ENCODE measurements at regions not wholly inside any gene's neighbourhood (a gene's known extent, or its start where the extent isn't known, plus 50 kb on each side); places are given as distances from the start of the nearest gene placed in this dataset.

DNA sequence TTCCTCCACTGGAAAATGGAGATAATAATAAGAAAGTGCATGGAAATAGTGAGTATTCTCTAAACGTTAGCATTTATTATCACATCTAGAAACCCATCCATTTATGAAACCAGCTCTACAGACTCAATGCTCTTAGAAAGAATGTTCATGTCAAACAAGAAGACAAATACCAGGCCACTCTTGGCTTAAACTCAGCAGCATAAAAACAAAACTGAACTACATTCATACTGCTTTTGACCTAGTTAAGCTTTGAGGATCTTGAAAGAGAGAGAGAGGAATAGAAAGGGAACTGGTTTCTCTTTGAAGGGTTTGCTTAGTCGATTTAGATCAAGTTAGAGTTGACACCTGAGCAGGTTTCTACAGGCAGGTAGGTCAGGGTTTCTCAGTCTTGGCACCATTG, 332.9 kb upstream of the PRKCQ start:
- Histone ChIP-seq H3K4me2 (ENCODE audit: insufficient read depth, low read length) (no peak overlapping the region), H3K36me3 (ENCODE audit: control insufficient read depth in 2 of 2, extremely low read depth in 1 of 2, insufficient read depth in 2 of 2, low read length in 2 of 2) (no peaks in the 10 kb centered on the region), H3K9me3 (replicated peaks; ENCODE audit: control insufficient read depth, insufficient read depth, low read length) (no peaks in the 10 kb centered on the region), H2AFZ (ENCODE audit: low read depth, low read length) (no peak overlapping the region), H3K4me3 (replicated peaks in 1 of 3; ENCODE audit: insufficient read depth in 1 of 3, low read depth in 1 of 3, low read length in 3 of 3) (no peak overlapping the region), H3K79me2 (ENCODE audit: control insufficient read depth, insufficient read depth, low read length) (no peaks in the 10 kb centered on the region), H3K4me1 (ENCODE audit: control insufficient read depth, extremely low read depth, insufficient read depth, low read length) (no peaks in the 10 kb centered on the region), H4K20me1 (replicated peaks; ENCODE audit: control insufficient read depth, extremely low read depth, insufficient read depth, low read length) (no peaks in the 10 kb centered on the region), H3K9ac (replicated peaks; ENCODE audit: extremely low read depth, insufficient read depth, low read length) (no peak overlapping the region), H3K27me3 (ENCODE audit: control insufficient read depth in 2 of 2, insufficient read depth in 2 of 2, low read length in 2 of 2) (no peaks in the 10 kb centered on the region), H3K9me1 (replicated peaks; ENCODE audit: control insufficient read depth, extremely low read depth, insufficient read depth, low read length) (no peaks in the 10 kb centered on the region), H3K27ac (ENCODE audit: insufficient read depth, low read depth, low read length) (no peak overlapping the region)
- no TSS peak for BruUV-seq (replicated peaks)
- POLR2A ChIA-PET = no interaction called here
- intact Hi-C loops (cut with micrococcal nuclease) = no loop called here
- CTCF ChIA-PET = no interaction called here
- TF ChIP-seq POLR2AphosphoS5 (IDR thresholded peaks at IDR 0.05; ENCODE audit: insufficient read depth, low read depth, low read length) = no peak
- no peak for TF ChIP-seq JUN (IDR thresholded peaks at IDR 0.05; ENCODE audit: borderline replicate concordance, insufficient read depth, insufficient read length, low read depth)
- TF ChIP-seq, protein P1, sequence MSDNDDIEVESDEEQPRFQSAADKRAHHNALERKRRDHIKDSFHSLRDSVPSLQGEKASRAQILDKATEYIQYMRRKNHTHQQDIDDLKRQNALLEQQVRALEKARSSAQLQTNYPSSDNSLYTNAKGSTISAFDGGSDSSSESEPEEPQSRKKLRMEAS (IDR thresholded peaks at IDR 0.05; ENCODE audit: insufficient read depth, insufficient read length) = no peak
- no peak for TF ChIP-seq MYC (IDR thresholded peaks at IDR 0.05; ENCODE audit: low read depth, low read length)
- TF ChIP-seq GATA2 (IDR thresholded peaks at IDR 0.05; ENCODE audit: insufficient read depth, insufficient read length, low read depth, low read length) = no peak
- no peak for TF ChIP-seq FOS (IDR thresholded peaks at IDR 0.05; ENCODE audit: borderline replicate concordance, insufficient read depth, low read length)
- no peak for TF ChIP-seq EZH2 (IDR thresholded peaks at IDR 0.05; ENCODE audit: borderline replicate concordance, low read depth, low read length, severe bottlenecking)
- TF ChIP-seq, protein P2, sequence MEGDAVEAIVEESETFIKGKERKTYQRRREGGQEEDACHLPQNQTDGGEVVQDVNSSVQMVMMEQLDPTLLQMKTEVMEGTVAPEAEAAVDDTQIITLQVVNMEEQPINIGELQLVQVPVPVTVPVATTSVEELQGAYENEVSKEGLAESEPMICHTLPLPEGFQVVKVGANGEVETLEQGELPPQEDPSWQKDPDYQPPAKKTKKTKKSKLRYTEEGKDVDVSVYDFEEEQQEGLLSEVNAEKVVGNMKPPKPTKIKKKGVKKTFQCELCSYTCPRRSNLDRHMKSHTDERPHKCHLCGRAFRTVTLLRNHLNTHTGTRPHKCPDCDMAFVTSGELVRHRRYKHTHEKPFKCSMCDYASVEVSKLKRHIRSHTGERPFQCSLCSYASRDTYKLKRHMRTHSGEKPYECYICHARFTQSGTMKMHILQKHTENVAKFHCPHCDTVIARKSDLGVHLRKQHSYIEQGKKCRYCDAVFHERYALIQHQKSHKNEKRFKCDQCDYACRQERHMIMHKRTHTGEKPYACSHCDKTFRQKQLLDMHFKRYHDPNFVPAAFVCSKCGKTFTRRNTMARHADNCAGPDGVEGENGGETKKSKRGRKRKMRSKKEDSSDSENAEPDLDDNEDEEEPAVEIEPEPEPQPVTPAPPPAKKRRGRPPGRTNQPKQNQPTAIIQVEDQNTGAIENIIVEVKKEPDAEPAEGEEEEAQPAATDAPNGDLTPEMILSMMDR (IDR thresholded peaks at IDR 0.05; ENCODE audit: extremely low read depth in 1 of 2, insufficient read depth in 1 of 2, low read depth in 1 of 2, low read length in 2 of 2) = no peak
- TF ChIP-seq POLR2A (IDR thresholded peaks at IDR 0.05; ENCODE audit: low read depth, low read length) = no peak
- no peak for FAIRE-seq
- dilution Hi-C loops (cut with MboI; ENCODE audit: extremely low pct_ligation_motif_present, low sequenced_read_pairs) = no loop called here
- DNase-seq (ENCODE audit: low read depth, low spot score) = no peak
